GM12891 (cell line): ENCODE measurements at regions not wholly inside any gene's neighbourhood (a gene's known extent, or its start where the extent isn't known, plus 50 kb on each side); places are given as distances from the start of the nearest gene placed in this dataset.

ENCODE experiments used
- DNase-seq: peaks from one replicate; pipeline ENCODE4 v3.0.0; 2011; ENCODE audit warnings: low spot score; ENCODE audit not compliant: insufficient read length
- FAIRE-seq: peaks from 2 replicates; lab custom pipeline; 2011; peaks lifted over from hg19 to GRCh38; lab: Jason Lieb, UNC
- PAX5 ChIP-seq: IDR thresholded peaks from 2 replicates; pipeline ENCODE4 v1.6.1; 2011; ENCODE audit warnings: low read length, moderate library complexity, mild to moderate bottlenecking; ENCODE audit not compliant: insufficient read depth, severe bottlenecking
- POLR2A ChIP-seq: IDR thresholded peaks from 2 replicates; pipeline ENCODE4 v1.6.1; 2011; ENCODE audit warnings: low read depth, low read length, control low read depth
- POLR2AphosphoS5 ChIP-seq: IDR thresholded peaks from 2 replicates; pipeline ENCODE4 v1.6.1; 2011; ENCODE audit warnings: low read depth, low read length, control low read depth
- POU2F2 ChIP-seq: IDR thresholded peaks from 2 replicates; pipeline ENCODE4 v1.6.1; 2011; ENCODE audit warnings: low read depth, mild to moderate bottlenecking, control low read depth, low read length, moderate library complexity
- SPI1 ChIP-seq: IDR thresholded peaks from 2 replicates; pipeline ENCODE4 v1.6.1; 2011; ENCODE audit warnings: low read depth, low read length, control low read depth
- TAF1 ChIP-seq: IDR thresholded peaks from 2 replicates; pipeline ENCODE4 v1.6.1; 2011; ENCODE audit warnings: low read depth, low read length, control low read depth

- FAIRE-seq = no peak
- no peak for DNase-seq
- no peak for TF ChIP-seq PAX5
- TF ChIP-seq SPI1 = no peak
- TF ChIP-seq POU2F2 = no peak
- TF ChIP-seq TAF1 = no peak
- TF ChIP-seq POLR2AphosphoS5 = no peak
- no peak for TF ChIP-seq POLR2A
These were observed 238.5 kb upstream of the HS3ST5 start for GRCh38 chr6:114581293-114581692.

GRCh38 chr6:114580882-114581281, 238.1 kb upstream of the HS3ST5 start:
- no peak for FAIRE-seq
- TF ChIP-seq TAF1 = no peak
- TF ChIP-seq SPI1 = no peak
- TF ChIP-seq POLR2AphosphoS5 = no peak
- no peak for DNase-seq

- TF ChIP-seq POLR2A = no peak
- DNase-seq = no peak
- FAIRE-seq = no peak
These were observed 236.7 kb upstream of the HS3ST5 start for GRCh38 chr6:114579486-114579885.

- DNase-seq (no peak), FAIRE-seq (no peak)
- no peak for TF ChIP-seq PAX5
- no peak for TF ChIP-seq SPI1
- no peak for TF ChIP-seq POLR2AphosphoS5
- no peak for TF ChIP-seq TAF1
- no peak for TF ChIP-seq POU2F2
- no peak for TF ChIP-seq POLR2A
These were observed 234.3 kb upstream of the HS3ST5 start for GRCh38 chr6:114577109-114577508.

- TF ChIP-seq TAF1 (no peak), SPI1 (no peak), POLR2AphosphoS5 (no peak), POLR2A (no peak), POU2F2 (no peak)
- DNase-seq (no peak), FAIRE-seq (no peak)
These were observed 233.5 kb upstream of the HS3ST5 start for GRCh38 chr6:114576330-114576729.

- DNase-seq = no peak
- TF ChIP-seq TAF1 (no peak), POU2F2 (no peak), POLR2AphosphoS5 (no peak), SPI1 (no peak), PAX5 (no peak), POLR2A (no peak)
- FAIRE-seq = no peak
These were observed 226.8 kb upstream of the HS3ST5 start for GRCh38 chr6:114569669-114570068.

- TF ChIP-seq SPI1 (no peak), PAX5 (no peak), TAF1 (no peak), POLR2AphosphoS5 (no peak), POU2F2 (no peak), POLR2A (no peak)
- DNase-seq (no peak), FAIRE-seq (no peak)
These were observed 221.6 kb upstream of the HS3ST5 start for GRCh38 chr6:114564302-114564933.

- TF ChIP-seq POLR2A = no peak
- TF ChIP-seq POLR2AphosphoS5 = no peak
- no peak for TF ChIP-seq SPI1
- no peak for TF ChIP-seq POU2F2
- no peak for TF ChIP-seq PAX5
- TF ChIP-seq TAF1 = no peak
These were observed 216.6 kb upstream of the HS3ST5 start for GRCh38 chr6:114559419-114559818.

GRCh38 chr6:114558153-114558552, 215.3 kb upstream of the HS3ST5 start:
- FAIRE-seq (no peak), DNase-seq (no peak)
- no peak for TF ChIP-seq POU2F2
- TF ChIP-seq TAF1 = no peak
- TF ChIP-seq POLR2A = no peak
- TF ChIP-seq SPI1 = no peak
- no peak for TF ChIP-seq POLR2AphosphoS5
- no peak for TF ChIP-seq PAX5

More at GRCh38 chr6:114559419-114559818, 216.6 kb upstream of the HS3ST5 start:
- no peak for FAIRE-seq
- no peak for DNase-seq

GRCh38 chr6:114556846-114557488, 214.1 kb upstream of the HS3ST5 start:
- no peak for FAIRE-seq
- TF ChIP-seq POLR2A = no peak
- TF ChIP-seq POLR2AphosphoS5 = no peak
- TF ChIP-seq SPI1 = no peak
- TF ChIP-seq POU2F2 = no peak
- no peak for TF ChIP-seq PAX5
- no peak for TF ChIP-seq TAF1
- DNase-seq = no peak
